Psoas muscle (tissue), 7 donors: ENCODE measurements at regions not wholly inside any gene's neighbourhood (a gene's known extent, or its start where the extent isn't known, plus 50 kb on each side); places are given as distances from the start of the nearest gene placed in this dataset.
A peak's percentile ranks its signal among the peaks of the same experiment; 100 is the strongest.

ENCODE experiments used
- ATAC-seq, 4 donors: fragments of 200-7000 bp; cut with Tn5 transposase; one replicate each; pipeline ENCODE4 v1.9.1; 2020; ENCODE audit warnings: moderate library complexity in 3 of 4, mild to moderate bottlenecking in 2 of 4
- DNase-seq, 2 donors: peaks; one replicate each; pipeline ENCODE4 v3.0.0-alpha.2; 2020
- H3K27ac ChIP-seq: fragments of 200-600 bp; one replicate; pipeline ENCODE4 v1.8.0; 2022
- H3K27me3 ChIP-seq, 3 donors: fragments of 200-600 bp in 1 of 3; one replicate each; pipeline versions ENCODE4 v1.6.1 to v1.8.0; 2013 to 2022; ENCODE audit warnings: low read length in 2 of 3, mild to moderate bottlenecking in 2 of 3, moderate library complexity in 1 of 3; ENCODE audit not compliant: insufficient read depth in 3 of 3
- H3K36me3 ChIP-seq, 2 donors: fragments of 200-600 bp in 1 of 2; one replicate each; pipeline versions ENCODE4 v1.6.1 to v1.8.0; 2013 to 2022; ENCODE audit warnings: low read depth in 1 of 2, mild to moderate bottlenecking in 1 of 2, moderate library complexity in 1 of 2; ENCODE audit not compliant: insufficient read depth in 1 of 2
- H3K4me1 ChIP-seq: fragments of 200-600 bp; one replicate; pipeline ENCODE4 v1.8.0; 2022
- H3K4me3 ChIP-seq: fragments of 200-600 bp; one replicate; pipeline ENCODE4 v1.8.0; 2022; ENCODE audit warnings: mild to moderate bottlenecking
- H3K9me3 ChIP-seq: fragments of 200-600 bp; one replicate; pipeline ENCODE4 v1.8.0; 2022
- WGBS, 3 donors: extraction: QIAGEN DNeasy Blood & Tissue Kit; methylation state at CpG; one replicate each; pipeline versions ENCODE4 v1.1.6 to v1.1.7; 2013; 5-methylcytosine and 5-hydroxymethylcytosine counted together
- intact Hi-C, 2 donors: fragments of 100-400 bp; cut with DNase I; formaldehyde crosslinking; loops; one replicate each; pipeline versions ENCODE4 v1.11.0 to v1.14.2; 2022
- TF ChIP-seq, protein P1 (sequence below): fragments of 200-600 bp; IDR thresholded peaks from one replicate; pipeline ENCODE4 v1.8.0; 2022; ENCODE audit warnings: antibody characterized with exemption
- donor health status: healthy with polysubstance abuse.
- donor health status: DM: no; HTN: no; CAD: no; lungs with moderate emphysema.
- donor health status: Bipolar disorder and iron deficiency.
- donor health status: healthy.
- donor health status: DM: yes; HTN: yes; CAD: no.
- donor health status: DM: no; HTN: no; CAD: no.
- donor health status: DM: yes; HTN: yes; CAD: no.

DNA sequence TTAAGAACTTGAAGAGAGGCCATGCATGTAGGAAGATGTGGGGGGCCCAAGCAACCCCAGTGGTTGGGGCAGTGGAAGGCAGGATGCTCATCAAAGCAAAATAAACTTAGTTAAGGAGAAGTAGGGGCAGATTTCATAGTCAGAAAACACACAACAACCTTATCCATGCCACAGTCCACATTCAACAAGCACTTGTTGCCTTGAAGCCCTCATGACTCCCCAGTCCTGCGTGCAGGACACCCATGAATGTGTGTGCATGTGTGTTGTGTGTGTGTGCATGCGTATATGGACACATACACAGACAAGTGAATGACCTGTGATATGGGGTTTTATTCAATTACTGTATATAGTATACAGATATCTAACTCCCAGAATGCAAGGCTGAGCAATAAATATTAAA lies 186.9 kb downstream of the PSMG1 start:
- Histone ChIP-seq H3K27me3 (no peaks in the 10 kb centered on the region), H3K27ac (no peak overlapping the region), H3K36me3 (no peaks in the 10 kb centered on the region), H3K4me1 (peaks cover 17% of the 10 kb centered on the region), H3K9me3 (no peaks in the 10 kb centered on the region), H3K4me3 (no peak overlapping the region)
- ATAC-seq (no peak), DNase-seq (no peak)
- intact Hi-C loops = loop anchor here in 1 of 2 donors (10.0 kb wide), 1 partner anchor 128 kb away; no protein-coding TSS in a partner anchor
- TF ChIP-seq, protein P1, sequence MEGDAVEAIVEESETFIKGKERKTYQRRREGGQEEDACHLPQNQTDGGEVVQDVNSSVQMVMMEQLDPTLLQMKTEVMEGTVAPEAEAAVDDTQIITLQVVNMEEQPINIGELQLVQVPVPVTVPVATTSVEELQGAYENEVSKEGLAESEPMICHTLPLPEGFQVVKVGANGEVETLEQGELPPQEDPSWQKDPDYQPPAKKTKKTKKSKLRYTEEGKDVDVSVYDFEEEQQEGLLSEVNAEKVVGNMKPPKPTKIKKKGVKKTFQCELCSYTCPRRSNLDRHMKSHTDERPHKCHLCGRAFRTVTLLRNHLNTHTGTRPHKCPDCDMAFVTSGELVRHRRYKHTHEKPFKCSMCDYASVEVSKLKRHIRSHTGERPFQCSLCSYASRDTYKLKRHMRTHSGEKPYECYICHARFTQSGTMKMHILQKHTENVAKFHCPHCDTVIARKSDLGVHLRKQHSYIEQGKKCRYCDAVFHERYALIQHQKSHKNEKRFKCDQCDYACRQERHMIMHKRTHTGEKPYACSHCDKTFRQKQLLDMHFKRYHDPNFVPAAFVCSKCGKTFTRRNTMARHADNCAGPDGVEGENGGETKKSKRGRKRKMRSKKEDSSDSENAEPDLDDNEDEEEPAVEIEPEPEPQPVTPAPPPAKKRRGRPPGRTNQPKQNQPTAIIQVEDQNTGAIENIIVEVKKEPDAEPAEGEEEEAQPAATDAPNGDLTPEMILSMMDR = no peak
- WGBS, 3 donors = 95 to 100% (median 98%) methylated on average over 2 of the region's 2 CpGs

DNA sequence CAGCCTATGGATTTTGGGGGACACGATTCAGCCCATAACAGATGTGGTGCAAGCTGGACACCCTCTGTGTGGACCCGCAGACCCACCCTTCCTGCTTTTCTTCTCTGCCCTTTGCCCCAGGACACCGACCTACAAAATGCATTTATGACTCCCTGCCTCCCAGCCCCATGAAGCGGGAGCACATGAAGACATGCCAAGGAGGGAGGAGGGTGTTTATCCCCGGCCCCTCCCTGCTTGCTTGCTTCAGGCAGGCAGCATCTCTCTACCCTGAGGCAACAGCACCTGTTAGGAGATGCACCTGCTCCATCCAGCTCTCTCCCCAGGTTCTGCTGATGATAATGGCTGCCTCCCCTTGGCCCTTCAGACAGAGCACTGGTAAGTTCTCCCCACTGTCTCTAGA lies 187.5 kb downstream of the PSMG1 start:
- Histone ChIP-seq H3K27me3 (no peaks in the 10 kb centered on the region), H3K9me3 (no peaks in the 10 kb centered on the region), H3K4me1 (peaks cover 20% of the 10 kb centered on the region), H3K36me3 (no peaks in the 10 kb centered on the region), H3K4me3 (no peak overlapping the region), H3K27ac (no peak overlapping the region)
- intact Hi-C loops = loop anchor here in 1 of 2 donors (10.0 kb wide), 1 partner anchor 129 kb away; no protein-coding TSS in a partner anchor
- 76 to 82% (median 82%) methylated on average over 5 of the region's 5 CpGs for WGBS, 3 donors
- ATAC-seq = no peak
- no peak for DNase-seq
- TF ChIP-seq, protein P1 = no peak

DNA sequence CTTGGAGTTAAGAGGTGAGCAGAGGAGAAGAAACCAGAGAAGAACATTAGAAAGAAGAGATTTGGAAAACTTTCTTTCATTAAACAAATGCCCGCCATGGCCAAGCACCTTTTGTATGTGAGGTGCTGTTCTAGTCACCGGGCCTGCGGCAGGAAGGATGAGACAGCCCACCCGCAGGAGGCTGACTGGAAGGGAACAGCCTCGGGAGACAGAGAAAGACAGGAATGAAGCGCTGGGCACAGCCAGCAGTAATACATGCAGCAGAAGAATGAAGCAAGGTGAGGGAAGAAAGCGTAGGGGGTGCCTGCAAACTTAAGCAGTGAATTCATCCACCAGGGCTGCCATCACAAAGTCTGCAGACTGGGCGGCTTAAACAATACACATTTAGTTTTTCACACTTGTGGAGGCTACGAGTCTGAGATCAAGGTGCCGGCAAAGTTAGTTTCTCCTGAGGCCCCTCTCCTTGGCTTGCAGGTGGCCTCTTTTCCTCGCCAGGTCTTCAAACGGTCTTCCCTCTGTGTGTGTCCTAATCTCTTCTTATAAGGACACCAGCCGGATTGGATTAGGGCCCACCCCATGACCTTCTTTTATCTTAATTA lies 188.1 kb downstream of the PSMG1 start:
- Histone ChIP-seq H3K27me3 (no peaks in the 10 kb centered on the region), H3K4me1 (peaks cover 26% of the 10 kb centered on the region), H3K36me3 (no peaks in the 10 kb centered on the region), H3K4me3 (no peak overlapping the region), H3K9me3 (no peaks in the 10 kb centered on the region), H3K27ac (no peak overlapping the region)
- TF ChIP-seq, protein P1 = no peak
- DNase-seq = no peak
- no peak for ATAC-seq
- intact Hi-C loops = loop anchor here in 1 of 2 donors (10.0 kb wide), 1 partner anchor 130 kb away; no protein-coding TSS in a partner anchor
- 84 to 92% (median 89%) methylated on average over 13 of the region's 13 CpGs for WGBS, 3 donors

DNA sequence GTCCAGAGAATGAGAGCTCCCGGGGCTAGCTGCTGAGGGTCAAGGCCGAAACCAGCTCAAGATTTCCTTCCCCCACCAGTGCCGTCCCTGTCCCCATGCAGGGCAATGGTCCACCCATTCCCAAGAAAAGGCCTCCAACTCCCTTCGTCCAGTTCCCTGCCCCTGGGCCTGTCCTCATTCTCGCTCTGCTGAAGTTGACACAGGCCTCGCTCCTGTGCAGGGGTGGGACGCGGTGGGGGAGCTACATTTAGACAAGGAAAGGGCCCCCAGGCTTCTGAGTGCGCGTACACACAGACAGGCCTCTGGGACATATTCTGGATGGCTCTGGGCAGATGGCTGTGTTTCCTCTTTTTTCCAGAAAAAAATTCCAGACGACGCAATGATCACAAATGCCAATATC lies 188.3 kb downstream of the ETS2 start:
- Histone ChIP-seq H3K27ac (peak overlapping the region; percentile 43), H3K36me3 (no peaks in the 10 kb centered on the region), H3K4me1 (peaks cover 37% of the 10 kb centered on the region), H3K27me3 (no peaks in the 10 kb centered on the region), H3K4me3 (no peak overlapping the region), H3K9me3 (no peaks in the 10 kb centered on the region)
- no peak for DNase-seq
- ATAC-seq = peak in 1 of 4 donors; percentile 8
- TF ChIP-seq, protein P1 = no peak
- WGBS, 3 donors = 61 to 77% (median 73%) methylated on average over 12 of the region's 12 CpGs
- intact Hi-C loops = loop anchor here (5.0 to 10.0 kb wide), 2 partner anchors 131 to 187 kb away; partner anchors contain the start of gene ETS2 (in 1 of the 2)
